Fibroblast of mammary gland (primary cell): ENCODE measurements at regions not wholly inside any gene's neighbourhood (a gene's known extent, or its start where the extent isn't known, plus 50 kb on each side); places are given as distances from the start of the nearest gene placed in this dataset.

ENCODE experiments used
- DNase-seq: peaks from one replicate; pipeline ENCODE4 v3.0.0-alpha.2; 2010; ENCODE audit warnings: low read depth
- H3K4me3 ChIP-seq: 2 replicates; pipeline ENCODE4 v1.5.1; 2011; ENCODE audit warnings: low read depth, mild to moderate bottlenecking, low read length, moderate library complexity; ENCODE audit not compliant: control insufficient read depth
- TF ChIP-seq, protein P1 (sequence below): conservative IDR thresholded peaks from 2 replicates; pipeline ENCODE4 v1.5.1; 2011; ENCODE audit warnings: low read depth, low read length, inconsistent platforms; ENCODE audit not compliant: control insufficient read depth, insufficient read depth

DNA sequence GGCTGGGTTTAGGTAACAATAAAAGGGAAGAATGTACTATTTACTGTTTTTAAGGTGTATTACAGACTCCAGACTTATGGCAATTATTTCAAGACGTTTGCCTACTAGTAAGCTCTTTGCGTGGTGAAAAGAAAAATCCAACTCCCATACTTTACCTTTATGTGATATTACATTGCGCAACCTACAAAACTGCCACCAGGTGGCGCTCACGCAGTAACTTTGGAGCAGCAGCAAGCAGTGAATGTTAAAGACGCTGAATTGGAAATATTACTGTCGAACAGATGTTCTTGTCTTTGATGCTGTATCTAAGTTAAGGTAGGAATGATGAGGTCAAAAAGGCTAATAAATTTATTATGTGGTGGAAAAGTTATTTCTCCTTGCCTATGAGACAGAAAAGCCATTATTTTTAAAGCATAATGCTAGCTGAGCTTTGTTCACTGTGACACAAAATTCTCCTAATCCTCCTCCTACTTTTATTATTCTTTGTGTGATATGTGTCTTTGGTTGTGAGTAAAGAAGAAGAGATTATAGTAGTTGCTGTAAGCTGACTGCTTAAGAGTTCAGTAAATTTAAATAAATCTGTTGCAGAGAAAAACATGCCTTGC is 1099.8 kb upstream of the TENM3 start:
- no peak overlapping the region for H3K4me3 ChIP-seq
- TF ChIP-seq, protein P1, sequence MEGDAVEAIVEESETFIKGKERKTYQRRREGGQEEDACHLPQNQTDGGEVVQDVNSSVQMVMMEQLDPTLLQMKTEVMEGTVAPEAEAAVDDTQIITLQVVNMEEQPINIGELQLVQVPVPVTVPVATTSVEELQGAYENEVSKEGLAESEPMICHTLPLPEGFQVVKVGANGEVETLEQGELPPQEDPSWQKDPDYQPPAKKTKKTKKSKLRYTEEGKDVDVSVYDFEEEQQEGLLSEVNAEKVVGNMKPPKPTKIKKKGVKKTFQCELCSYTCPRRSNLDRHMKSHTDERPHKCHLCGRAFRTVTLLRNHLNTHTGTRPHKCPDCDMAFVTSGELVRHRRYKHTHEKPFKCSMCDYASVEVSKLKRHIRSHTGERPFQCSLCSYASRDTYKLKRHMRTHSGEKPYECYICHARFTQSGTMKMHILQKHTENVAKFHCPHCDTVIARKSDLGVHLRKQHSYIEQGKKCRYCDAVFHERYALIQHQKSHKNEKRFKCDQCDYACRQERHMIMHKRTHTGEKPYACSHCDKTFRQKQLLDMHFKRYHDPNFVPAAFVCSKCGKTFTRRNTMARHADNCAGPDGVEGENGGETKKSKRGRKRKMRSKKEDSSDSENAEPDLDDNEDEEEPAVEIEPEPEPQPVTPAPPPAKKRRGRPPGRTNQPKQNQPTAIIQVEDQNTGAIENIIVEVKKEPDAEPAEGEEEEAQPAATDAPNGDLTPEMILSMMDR = peak; percentile 88
- peak; percentile 78 for DNase-seq

DNA sequence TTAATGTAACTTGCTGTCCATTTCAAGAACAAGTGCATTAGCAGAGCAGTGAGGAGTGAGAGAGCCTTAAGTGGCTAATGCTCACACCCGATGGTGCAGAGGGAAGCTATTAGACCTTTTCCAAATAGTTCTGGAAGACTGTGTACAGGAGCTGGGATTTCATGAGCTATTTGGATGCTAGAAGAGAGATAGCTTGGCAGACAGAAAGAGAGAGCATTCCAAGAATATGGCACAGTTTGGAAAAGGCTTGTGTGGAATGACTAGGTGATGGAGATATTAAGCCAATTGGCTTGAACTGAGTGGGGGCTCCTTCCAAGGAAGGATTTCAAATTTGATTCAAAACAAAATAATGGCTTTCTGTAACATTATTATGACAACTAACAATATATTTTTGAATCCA is 1097.2 kb upstream of the TENM3 start:
- H3K4me3 ChIP-seq = no peak overlapping the region
- no peak for DNase-seq
- TF ChIP-seq, protein P1 = no peak

DNA sequence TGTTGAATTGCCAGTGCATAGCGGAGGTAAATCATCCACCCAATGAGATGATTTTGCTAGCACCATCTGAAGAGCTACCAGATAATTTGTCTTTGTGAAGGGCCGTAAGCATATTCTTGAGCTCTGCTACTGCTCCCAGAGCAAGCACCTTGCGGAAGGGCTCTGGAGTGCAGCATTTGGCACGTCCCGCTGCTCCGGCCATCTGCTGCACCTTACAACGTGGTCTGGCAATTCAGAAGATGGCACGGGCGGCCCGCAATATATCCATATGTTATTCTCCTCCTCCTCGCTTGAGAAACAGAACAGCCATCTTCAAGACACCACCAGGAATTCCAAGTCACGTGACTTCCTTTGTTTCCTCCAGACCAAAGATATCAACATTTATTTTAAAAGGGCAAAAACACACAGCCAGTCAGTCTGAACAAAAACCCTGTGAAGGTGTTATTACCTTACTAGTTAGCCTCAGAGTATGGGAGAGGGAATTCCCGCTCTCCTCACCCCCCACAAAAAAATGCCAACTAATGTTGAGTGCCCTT is 1095.7 kb upstream of the TENM3 start:
- TF ChIP-seq, protein P1 = no peak
- no peak for DNase-seq
- no peak overlapping the region for H3K4me3 ChIP-seq

DNA sequence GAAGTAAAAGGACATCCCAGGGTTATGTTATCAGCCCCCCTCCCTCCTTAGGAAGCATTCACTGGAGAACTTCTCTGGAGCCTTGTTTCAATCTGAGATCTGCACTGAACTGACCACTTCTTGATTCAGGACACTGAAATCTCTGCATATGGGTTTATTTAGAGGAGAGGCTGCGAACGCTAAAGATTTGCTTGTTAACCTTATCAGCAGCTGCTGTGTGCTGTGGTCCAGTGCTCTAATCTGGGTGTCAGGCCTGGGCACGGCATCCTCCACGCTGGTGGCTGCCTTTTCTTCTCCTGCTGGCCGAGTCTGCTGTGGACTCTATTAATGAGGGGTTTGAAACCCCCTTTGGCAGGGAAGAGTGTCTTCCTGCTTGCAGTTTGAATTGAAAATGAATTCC is 1094.7 kb upstream of the TENM3 start:
- H3K4me3 ChIP-seq = no peak overlapping the region
- TF ChIP-seq, protein P1 = no peak
- no peak for DNase-seq

DNA sequence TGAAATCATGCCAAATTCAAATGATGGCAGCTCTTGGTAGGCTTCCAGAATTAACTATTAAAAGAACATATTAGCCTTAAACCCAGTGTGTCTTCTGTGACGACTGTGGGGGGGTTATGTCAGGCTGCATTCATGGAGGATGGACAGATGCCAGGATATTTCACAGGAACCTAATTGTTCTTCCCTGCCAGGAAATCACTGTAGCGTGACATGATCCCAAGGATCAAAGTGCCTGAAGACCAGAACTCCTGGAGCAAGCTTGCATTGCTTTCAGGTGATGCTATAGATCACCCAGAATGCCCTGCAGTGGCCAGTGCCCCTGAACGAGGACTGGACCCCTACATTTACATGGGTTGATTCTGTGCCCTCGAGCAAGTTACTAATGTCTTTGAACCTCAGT is 1093.0 kb upstream of the TENM3 start:
- TF ChIP-seq, protein P1 = no peak
- DNase-seq = no peak

DNA sequence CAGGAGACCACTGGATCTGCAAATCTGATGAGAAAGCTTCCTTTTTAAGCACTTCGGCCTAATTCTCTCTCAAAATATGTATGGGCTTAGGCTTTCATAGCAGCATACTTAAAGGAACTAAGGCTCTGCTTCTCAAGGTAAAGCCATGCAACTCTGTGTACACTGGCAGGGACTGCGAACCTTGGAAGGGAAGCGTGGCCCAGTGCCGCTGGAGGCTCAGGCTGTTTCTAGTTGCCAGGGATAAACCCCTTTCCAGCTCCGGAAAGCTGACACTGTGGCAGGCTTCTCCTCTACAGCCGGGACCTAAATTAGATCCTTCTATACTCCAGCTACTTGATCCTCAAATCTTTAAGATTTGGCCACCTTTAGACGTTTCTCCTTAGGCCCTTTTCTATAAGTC is 1091.3 kb upstream of the TENM3 start:
- TF ChIP-seq, protein P1 = no peak
- no peak for DNase-seq
- no peak overlapping the region for H3K4me3 ChIP-seq

More for the DNA sequence above, 1093.0 kb upstream of the TENM3 start:
- no peak overlapping the region for H3K4me3 ChIP-seq
